ENCODE measurements at regions not wholly inside any gene's neighbourhood (a gene's known extent, or its start where the extent isn't known, plus 50 kb on each side); places are given as distances from the start of the nearest gene placed in this dataset.

- Histone ChIP-seq H2AFZ (ENCODE audit: low read depth, low read length) (no peak overlapping the region), H3K4me3 (replicated peaks in 1 of 3; ENCODE audit: insufficient read depth in 1 of 3, low read depth in 1 of 3, low read length in 3 of 3) (no peak overlapping the region), H3K9me1 (replicated peaks; ENCODE audit: control insufficient read depth, extremely low read depth, insufficient read depth, low read length) (no peaks in the 10 kb centered on the region), H3K79me2 (ENCODE audit: control insufficient read depth, insufficient read depth, low read length) (no peaks in the 10 kb centered on the region), H3K9me3 (replicated peaks; ENCODE audit: control insufficient read depth, insufficient read depth, low read length) (no peaks in the 10 kb centered on the region), H3K27me3 (ENCODE audit: control insufficient read depth in 2 of 2, insufficient read depth in 2 of 2, low read length in 2 of 2) (no peaks in the 10 kb centered on the region), H3K36me3 (ENCODE audit: control insufficient read depth in 2 of 2, extremely low read depth in 1 of 2, insufficient read depth in 2 of 2, low read length in 2 of 2) (no peaks in the 10 kb centered on the region), H4K20me1 (replicated peaks; ENCODE audit: control insufficient read depth, extremely low read depth, insufficient read depth, low read length) (no peaks in the 10 kb centered on the region), H3K4me1 (ENCODE audit: control insufficient read depth, extremely low read depth, insufficient read depth, low read length) (no peaks in the 10 kb centered on the region), H3K27ac (ENCODE audit: insufficient read depth, low read depth, low read length) (no peak overlapping the region), H3K4me2 (ENCODE audit: insufficient read depth, low read length) (no peak overlapping the region), H3K9ac (replicated peaks; ENCODE audit: extremely low read depth, insufficient read depth, low read length) (no peak overlapping the region)
- FAIRE-seq = no peak
- dilution Hi-C loops (cut with MboI; ENCODE audit: extremely low pct_ligation_motif_present, low sequenced_read_pairs) (no loop called here), intact Hi-C loops (cut with micrococcal nuclease) (no loop called here)
- no peak for DNase-seq (ENCODE audit: low read depth, low spot score)
- ChIA-PET POLR2A (no interaction called here), CTCF (no interaction called here)
- no peak for TF ChIP-seq CTCF (IDR thresholded peaks at IDR 0.05; ENCODE audit: extremely low read depth in 1 of 2, insufficient read depth in 1 of 2, low read depth in 1 of 2, low read length in 2 of 2)
- no peak for TF ChIP-seq JUN (IDR thresholded peaks at IDR 0.05; ENCODE audit: borderline replicate concordance, insufficient read depth, insufficient read length, low read depth)
- no peak for TF ChIP-seq MAX (IDR thresholded peaks at IDR 0.05; ENCODE audit: insufficient read depth, insufficient read length)
- no peak for TF ChIP-seq MYC (IDR thresholded peaks at IDR 0.05; ENCODE audit: low read depth, low read length)
- TF ChIP-seq EZH2 (IDR thresholded peaks at IDR 0.05; ENCODE audit: borderline replicate concordance, low read depth, low read length, severe bottlenecking) = no peak
- no peak for TF ChIP-seq FOS (IDR thresholded peaks at IDR 0.05; ENCODE audit: borderline replicate concordance, insufficient read depth, low read length)
- no peak for TF ChIP-seq POLR2A (IDR thresholded peaks at IDR 0.05; ENCODE audit: low read depth, low read length)
- no peak for TF ChIP-seq POLR2AphosphoS5 (IDR thresholded peaks at IDR 0.05; ENCODE audit: insufficient read depth, low read depth, low read length)
- TF ChIP-seq GATA2 (IDR thresholded peaks at IDR 0.05; ENCODE audit: insufficient read depth, insufficient read length, low read depth, low read length) = no peak
- BruUV-seq (replicated peaks) = no TSS peak
Measured at GRCh38 chr5:156254196-156254595, 72.8 kb upstream of the SGCD start.

All from endothelial cell of umbilical vein (primary cell).